ENCODE measurements at regions not wholly inside any gene's neighbourhood (a gene's known extent, or its start where the extent isn't known, plus 50 kb on each side); places are given as distances from the start of the nearest gene placed in this dataset.
"Not testable (repeated sequence)": the region's sequence is repeated elsewhere in the genome, so short reads cannot be mapped to it uniquely, and the experiment has no call there.

- no peak for DNase-seq (ENCODE audit: low read depth)
Observed at GRCh38 chr4:115454228-115454627, 340.8 kb upstream of the NDST4 start.

- DNase-seq (ENCODE audit: low read depth), result no peak
Observed at GRCh38 chr4:115453416-115453815, 340.0 kb upstream of the NDST4 start.

- DNase-seq (ENCODE audit: low read depth), result not testable (repeated sequence)
Observed at GRCh38 chr4:115452229-115452628, 338.8 kb upstream of the NDST4 start.

- DNase-seq (ENCODE audit: low read depth), result no peak
Observed at GRCh38 chr4:115437739-115438138, 324.3 kb upstream of the NDST4 start.

- DNase-seq (ENCODE audit: low read depth), result no peak
Observed at GRCh38 chr4:115433491-115433890, 320.1 kb upstream of the NDST4 start.

- no peak for DNase-seq (ENCODE audit: low read depth)
Observed at GRCh38 chr4:115430024-115430423, 316.6 kb upstream of the NDST4 start.

GRCh38 chr4:115428455-115428854 lies 315.0 kb upstream of the NDST4 start:
- DNase-seq (ENCODE audit: low read depth), result no peak

- DNase-seq (ENCODE audit: low read depth), result no peak
Observed at GRCh38 chr4:115424852-115425251, 311.4 kb upstream of the NDST4 start.

- DNase-seq (ENCODE audit: low read depth), result no peak
Observed at GRCh38 chr4:115418635-115419396, 305.4 kb upstream of the NDST4 start.

GRCh38 chr4:115396034-115396433 lies 282.6 kb upstream of the NDST4 start:
- DNase-seq (ENCODE audit: low read depth), result no peak

GRCh38 chr4:115376866-115377265 lies 263.4 kb upstream of the NDST4 start:
- DNase-seq (ENCODE audit: low read depth), result no peak

GRCh38 chr4:115374621-115375020 lies 261.2 kb upstream of the NDST4 start:
- no peak for DNase-seq (ENCODE audit: low read depth)

GRCh38 chr4:115370490-115370889 lies 257.1 kb upstream of the NDST4 start:
- no peak for DNase-seq (ENCODE audit: low read depth)

- no peak for DNase-seq (ENCODE audit: low read depth)
Observed at GRCh38 chr4:115370012-115370411, 256.6 kb upstream of the NDST4 start.

GRCh38 chr4:115366390-115366789 lies 253.0 kb upstream of the NDST4 start:
- DNase-seq (ENCODE audit: low read depth), result no peak

GRCh38 chr4:115365185-115365584 lies 251.8 kb upstream of the NDST4 start:
- DNase-seq (ENCODE audit: low read depth), result no peak

GRCh38 chr4:115361781-115362180 lies 248.4 kb upstream of the NDST4 start:
- DNase-seq (ENCODE audit: low read depth), result no peak

- DNase-seq (ENCODE audit: low read depth), result peak; percentile 1
Observed at GRCh38 chr4:115360431-115360830, 247.0 kb upstream of the NDST4 start.

GRCh38 chr4:115357776-115358175 lies 244.4 kb upstream of the NDST4 start:
- no peak for DNase-seq (ENCODE audit: low read depth)

GRCh38 chr4:115356176-115356575 lies 242.8 kb upstream of the NDST4 start:
- no peak for DNase-seq (ENCODE audit: low read depth)

- no peak for DNase-seq (ENCODE audit: low read depth)
Observed at GRCh38 chr4:115355329-115355728, 241.9 kb upstream of the NDST4 start.

- no peak for DNase-seq (ENCODE audit: low read depth)
Observed at GRCh38 chr4:115353370-115353769, 239.9 kb upstream of the NDST4 start.

- no peak for DNase-seq (ENCODE audit: low read depth)
Observed at GRCh38 chr4:115343171-115343570, 229.8 kb upstream of the NDST4 start.

GRCh38 chr4:115334736-115335411 lies 221.5 kb upstream of the NDST4 start:
- DNase-seq (ENCODE audit: low read depth), result no peak

All from GM04503 (cell line).